GM10266 (cell line): ENCODE measurements at regions not wholly inside any gene's neighbourhood (a gene's known extent, or its start where the extent isn't known, plus 50 kb on each side); places are given as distances from the start of the nearest gene placed in this dataset.
A peak's percentile ranks its signal among the peaks of the same experiment; 100 is the strongest.

Experiments used
- DNase-seq: peaks from one replicate; pipeline ENCODE4 v3.0.0; 2012; ENCODE audit errors: extremely low spot score
- CTCF ChIP-seq: IDR thresholded peaks from 2 replicates; pipeline ENCODE4 v1.5.1; 2012; ENCODE audit warnings: mild to moderate bottlenecking, low read depth; ENCODE audit not compliant: control insufficient read depth, insufficient read depth; ENCODE audit errors: missing control alignments

- DNase-seq, result no peak
- no peak for TF ChIP-seq CTCF
Observed at GRCh38 chr11:116065986-116066385, 561.8 kb upstream of the CADM1 start.

- TF ChIP-seq CTCF, result no peak
Observed at GRCh38 chr11:116065191-116065895, 561.1 kb upstream of the CADM1 start.

GRCh38 chr11:116062490-116063171 is 558.4 kb upstream of the CADM1 start:
- no peak for TF ChIP-seq CTCF
- DNase-seq, result peak; percentile 30

More at GRCh38 chr11:116065191-116065895, 561.1 kb upstream of the CADM1 start:
- DNase-seq, result no peak

GRCh38 chr11:116062129-116062489 is 557.9 kb upstream of the CADM1 start:
- TF ChIP-seq CTCF, result no peak
- no peak for DNase-seq

- TF ChIP-seq CTCF, result no peak
- no peak for DNase-seq
Observed at GRCh38 chr11:116061322-116061721, 557.1 kb upstream of the CADM1 start.

GRCh38 chr11:116059919-116060318 is 555.7 kb upstream of the CADM1 start:
- DNase-seq, result no peak
- no peak for TF ChIP-seq CTCF

GRCh38 chr11:116057000-116057399 is 552.8 kb upstream of the CADM1 start:
- TF ChIP-seq CTCF, result no peak
- DNase-seq, result no peak
